ENCODE measurements at regions not wholly inside any gene's neighbourhood (a gene's known extent, or its start where the extent isn't known, plus 50 kb on each side); places are given as distances from the start of the nearest gene placed in this dataset.

DNA sequence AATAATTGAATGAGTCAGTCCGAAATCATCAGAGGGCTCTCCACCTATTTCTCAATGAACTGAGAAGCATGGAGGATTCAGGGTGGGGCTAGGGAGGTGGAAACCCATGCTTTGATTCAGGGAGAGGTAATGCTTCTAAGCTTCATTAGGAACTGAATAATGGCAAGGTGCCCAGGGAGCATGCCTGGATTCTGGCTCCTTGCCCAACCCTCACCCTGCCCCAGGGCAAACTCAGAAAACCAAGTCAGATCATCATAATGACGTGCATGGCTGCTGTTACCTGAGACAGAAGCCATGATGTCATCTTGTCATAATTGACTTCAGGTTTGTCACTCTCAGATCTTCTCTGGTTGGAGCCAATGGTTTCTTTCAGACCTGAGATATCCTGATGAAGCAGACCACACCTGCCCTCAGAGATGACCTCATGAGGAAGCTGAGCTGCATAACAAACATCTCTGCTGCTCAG, 199.6 kb downstream of the SYK start:
- DNase-seq (ENCODE audit: low read depth): peak; percentile 19
- H3K4me3 ChIP-seq (ENCODE audit: low read length): no peak overlapping the region
- TF ChIP-seq CTCF (conservative IDR thresholded peaks at IDR 0.05; ENCODE audit: low read length): no peak

GRCh38 chr9:91004484-91004883, 202.9 kb downstream of the SYK start:
- 0 out of 2 replicates have a peak, but pooled peaks have one; percentile 16 for TF ChIP-seq CTCF (conservative IDR thresholded peaks at IDR 0.05; ENCODE audit: low read length)
- H3K4me3 ChIP-seq (ENCODE audit: low read length): no peak overlapping the region
- no peak for DNase-seq (ENCODE audit: low read depth)

- H3K4me3 ChIP-seq (ENCODE audit: low read length): no peak overlapping the region
- TF ChIP-seq CTCF (conservative IDR thresholded peaks at IDR 0.05; ENCODE audit: low read length): no peak
- DNase-seq (ENCODE audit: low read depth): no peak
Measured at GRCh38 chr9:91004992-91005391, 203.4 kb downstream of the SYK start.

DNA sequence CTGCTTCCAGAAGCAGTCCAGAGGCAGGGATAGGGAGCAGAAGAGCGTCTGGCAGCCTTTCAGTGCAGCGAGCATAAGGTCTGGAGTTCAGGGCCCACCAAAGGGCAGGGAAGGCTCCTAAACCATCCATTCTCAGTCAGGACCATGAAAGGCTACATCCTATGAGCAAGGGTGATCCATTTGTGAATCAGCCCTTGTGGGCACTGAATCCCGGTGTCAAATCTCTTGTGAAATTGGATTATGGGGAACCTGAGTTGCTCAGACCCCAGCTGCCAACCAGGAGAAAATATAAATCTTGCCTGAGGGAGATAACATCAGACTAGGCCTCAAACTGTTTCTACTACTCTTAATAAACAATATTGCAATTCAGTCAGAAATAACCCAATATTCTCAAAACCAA, 204.4 kb downstream of the SYK start:
- DNase-seq (ENCODE audit: low read depth): no peak
- H3K4me3 ChIP-seq (ENCODE audit: low read length): no peak overlapping the region
- no peak for TF ChIP-seq CTCF (conservative IDR thresholded peaks at IDR 0.05; ENCODE audit: low read length)

- H3K4me3 ChIP-seq (ENCODE audit: low read length): no peak overlapping the region
- TF ChIP-seq CTCF (conservative IDR thresholded peaks at IDR 0.05; ENCODE audit: low read length): no peak
- no peak for DNase-seq (ENCODE audit: low read depth)
Measured at GRCh38 chr9:91008568-91008967, 206.9 kb downstream of the SYK start.

DNA sequence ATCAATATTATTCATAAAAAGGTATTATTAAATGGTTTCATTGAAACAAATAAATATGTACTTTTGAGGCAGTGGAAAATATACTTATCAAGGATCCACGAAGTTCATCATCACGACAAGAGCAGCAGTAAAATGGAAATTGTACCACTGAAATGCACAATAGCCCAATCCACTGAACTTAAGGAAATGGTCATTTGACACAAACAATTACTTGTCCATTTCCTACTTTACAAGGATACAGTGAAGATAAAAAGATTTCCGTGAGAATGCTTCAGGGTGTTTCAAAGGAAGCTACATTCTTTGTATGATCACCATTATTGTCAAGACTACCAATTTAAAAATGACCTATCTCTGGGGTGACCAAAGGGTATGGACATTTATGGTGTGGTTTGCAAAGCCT, 210.3 kb downstream of the SYK start:
- no peak for TF ChIP-seq CTCF (conservative IDR thresholded peaks at IDR 0.05; ENCODE audit: low read length)
- DNase-seq (ENCODE audit: low read depth): no peak
- H3K4me3 ChIP-seq (ENCODE audit: low read length): no peak overlapping the region

- TF ChIP-seq CTCF (conservative IDR thresholded peaks at IDR 0.05; ENCODE audit: low read length): no peak
- no peak for DNase-seq (ENCODE audit: low read depth)
- H3K4me3 ChIP-seq (ENCODE audit: low read length): no peak overlapping the region
Measured at GRCh38 chr9:91012933-91013841, 211.6 kb downstream of the SYK start.
